ENCODE measurements at regions not wholly inside any gene's neighbourhood (a gene's known extent, or its start where the extent isn't known, plus 50 kb on each side); places are given as distances from the start of the nearest gene placed in this dataset.

DNA sequence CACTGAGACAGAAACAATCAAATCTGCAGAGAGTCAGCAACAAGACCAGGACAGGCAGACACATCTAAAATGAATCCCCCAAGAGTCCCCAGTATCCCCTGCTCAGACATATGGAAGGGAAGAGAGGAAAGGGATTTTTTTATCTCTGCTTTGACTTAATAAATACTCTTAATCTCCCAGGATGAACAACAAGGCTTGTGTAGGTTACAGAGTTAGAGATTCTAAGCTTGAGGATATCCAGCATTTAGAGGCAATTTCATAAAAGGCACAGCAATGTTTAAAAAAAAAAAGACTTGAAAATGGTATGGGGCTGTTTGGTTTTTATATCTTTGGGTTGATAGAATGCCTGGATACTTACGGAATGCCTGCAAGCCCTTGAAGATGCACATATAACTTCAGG is 199.9 kb downstream of the ARL4C start:
- H3K4me3 ChIP-seq (ENCODE audit: low read depth, low read length) = no peak overlapping the region
- TF ChIP-seq, protein P1, sequence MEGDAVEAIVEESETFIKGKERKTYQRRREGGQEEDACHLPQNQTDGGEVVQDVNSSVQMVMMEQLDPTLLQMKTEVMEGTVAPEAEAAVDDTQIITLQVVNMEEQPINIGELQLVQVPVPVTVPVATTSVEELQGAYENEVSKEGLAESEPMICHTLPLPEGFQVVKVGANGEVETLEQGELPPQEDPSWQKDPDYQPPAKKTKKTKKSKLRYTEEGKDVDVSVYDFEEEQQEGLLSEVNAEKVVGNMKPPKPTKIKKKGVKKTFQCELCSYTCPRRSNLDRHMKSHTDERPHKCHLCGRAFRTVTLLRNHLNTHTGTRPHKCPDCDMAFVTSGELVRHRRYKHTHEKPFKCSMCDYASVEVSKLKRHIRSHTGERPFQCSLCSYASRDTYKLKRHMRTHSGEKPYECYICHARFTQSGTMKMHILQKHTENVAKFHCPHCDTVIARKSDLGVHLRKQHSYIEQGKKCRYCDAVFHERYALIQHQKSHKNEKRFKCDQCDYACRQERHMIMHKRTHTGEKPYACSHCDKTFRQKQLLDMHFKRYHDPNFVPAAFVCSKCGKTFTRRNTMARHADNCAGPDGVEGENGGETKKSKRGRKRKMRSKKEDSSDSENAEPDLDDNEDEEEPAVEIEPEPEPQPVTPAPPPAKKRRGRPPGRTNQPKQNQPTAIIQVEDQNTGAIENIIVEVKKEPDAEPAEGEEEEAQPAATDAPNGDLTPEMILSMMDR (IDR thresholded peaks at IDR 0.05; ENCODE audit: control insufficient read depth, extremely low read depth, insufficient read depth) = no peak
- no peak for DNase-seq (ENCODE audit: low read depth)

DNA sequence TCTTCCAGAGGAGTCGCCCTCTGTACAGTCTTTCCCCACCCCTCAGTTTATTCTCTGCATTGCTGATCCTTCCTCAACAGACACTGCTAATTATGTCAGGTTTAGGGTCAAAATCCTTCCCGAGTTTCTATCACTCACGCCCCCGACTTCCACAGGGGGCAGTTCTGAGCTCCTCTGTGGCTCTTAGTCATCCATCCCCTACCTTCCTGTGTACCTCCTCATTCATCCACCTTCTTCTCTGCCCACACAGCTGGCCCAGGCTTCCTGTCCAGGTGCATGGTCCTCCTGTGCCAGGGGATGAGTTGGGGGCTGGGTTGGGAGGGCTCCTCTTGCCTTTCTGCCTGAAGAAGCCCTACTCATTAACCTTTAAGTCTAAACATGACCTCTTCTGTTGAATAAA is 202.9 kb downstream of the ARL4C start:
- DNase-seq (ENCODE audit: low read depth) = no peak
- no peak overlapping the region for H3K4me3 ChIP-seq (ENCODE audit: low read depth, low read length)
- TF ChIP-seq, protein P1 (IDR thresholded peaks at IDR 0.05; ENCODE audit: control insufficient read depth, extremely low read depth, insufficient read depth) = no peak

DNA sequence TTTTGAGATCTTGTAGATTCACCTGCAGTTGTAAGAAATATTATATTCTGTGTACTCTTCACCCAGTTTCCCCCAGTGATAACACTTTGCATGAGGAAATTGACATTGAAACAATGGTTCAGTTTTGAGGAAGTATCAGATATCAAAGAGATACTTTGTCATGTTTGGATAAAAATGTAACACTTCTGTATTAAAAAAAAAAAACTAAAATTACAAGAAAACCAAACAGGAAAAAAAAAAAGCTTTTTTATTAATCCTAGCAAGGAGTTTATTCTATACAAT is 204.0 kb downstream of the ARL4C start:
- no peak for DNase-seq (ENCODE audit: low read depth)
- no peak overlapping the region for H3K4me3 ChIP-seq (ENCODE audit: low read depth, low read length)
- TF ChIP-seq, protein P1 (IDR thresholded peaks at IDR 0.05; ENCODE audit: control insufficient read depth, extremely low read depth, insufficient read depth) = no peak

DNA sequence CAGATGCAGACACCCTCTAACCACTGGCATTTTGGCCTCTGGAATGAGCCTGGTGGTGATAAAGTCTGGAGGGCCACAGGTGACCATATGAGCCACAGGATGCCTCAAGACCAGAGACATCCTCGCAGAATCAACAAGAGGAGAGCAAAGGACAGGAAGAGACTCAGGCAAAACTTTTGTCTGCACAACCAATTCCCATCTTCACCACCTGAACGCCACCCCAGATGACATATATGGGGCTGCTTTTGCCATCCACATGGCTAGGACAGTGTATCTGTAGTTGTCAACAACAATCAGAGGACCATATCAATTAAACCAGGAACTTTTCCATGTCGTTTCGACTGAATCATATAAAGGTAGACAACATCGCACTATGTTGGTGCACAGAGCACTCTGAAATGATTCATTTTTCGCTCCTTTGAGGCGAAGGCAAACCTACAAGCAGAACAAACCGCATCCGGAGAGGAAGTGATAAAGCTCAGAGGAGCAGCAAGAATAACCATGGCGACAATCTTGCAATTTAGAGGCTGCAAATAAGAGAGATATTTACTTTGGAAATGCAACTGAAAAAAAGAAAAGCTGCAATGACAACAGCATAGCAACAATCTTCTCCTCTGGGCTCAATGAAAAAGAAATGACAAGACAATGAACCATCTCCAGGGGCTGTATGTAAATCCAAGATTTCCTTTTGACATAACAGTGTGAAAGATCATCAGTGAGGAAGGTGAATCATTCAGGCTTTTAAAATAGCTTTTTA is 204.5 kb downstream of the ARL4C start:
- TF ChIP-seq, protein P1 (IDR thresholded peaks at IDR 0.05; ENCODE audit: control insufficient read depth, extremely low read depth, insufficient read depth) = no peak
- DNase-seq (ENCODE audit: low read depth) = no peak
- no peak overlapping the region for H3K4me3 ChIP-seq (ENCODE audit: low read depth, low read length)

- H3K4me3 ChIP-seq (ENCODE audit: low read depth, low read length) = no peak overlapping the region
- DNase-seq (ENCODE audit: low read depth) = no peak
- TF ChIP-seq, protein P1 (IDR thresholded peaks at IDR 0.05; ENCODE audit: control insufficient read depth, extremely low read depth, insufficient read depth) = no peak
Observed at GRCh38 chr2:234291765-234292204, 205.1 kb downstream of the ARL4C start.

- H3K4me3 ChIP-seq (ENCODE audit: low read depth, low read length) = no peak overlapping the region
- DNase-seq (ENCODE audit: low read depth) = no peak
- TF ChIP-seq, protein P1 (IDR thresholded peaks at IDR 0.05; ENCODE audit: control insufficient read depth, extremely low read depth, insufficient read depth) = no peak
Observed at GRCh38 chr2:234290671-234291070, 206.2 kb downstream of the ARL4C start.

Data from LNCaP clone FGC (cell line).